ENCODE measurements at regions not wholly inside any gene's neighbourhood (a gene's known extent, or its start where the extent isn't known, plus 50 kb on each side); places are given as distances from the start of the nearest gene placed in this dataset.

- no peak for DNase-seq
Observed at GRCh38 chr3:109900783-109901182, 563.4 kb upstream of the DPPA4 start.

- DNase-seq, result no peak
Observed at GRCh38 chr3:109902549-109902948, 565.2 kb upstream of the DPPA4 start.

- no peak for DNase-seq
Observed at GRCh38 chr3:109903100-109903499, 565.8 kb upstream of the DPPA4 start.

- DNase-seq, result no peak
Observed at GRCh38 chr3:109910772-109911171, 573.4 kb upstream of the DPPA4 start.

GRCh38 chr3:109918740-109919139 lies 581.4 kb upstream of the DPPA4 start:
- no peak for DNase-seq

- no peak for DNase-seq
Observed at GRCh38 chr3:109920749-109921148, 583.4 kb upstream of the DPPA4 start.

GRCh38 chr3:109921509-109921908 lies 584.2 kb upstream of the DPPA4 start:
- DNase-seq, result no peak

- DNase-seq, result no peak
Observed at GRCh38 chr3:109922856-109923255, 585.5 kb upstream of the DPPA4 start.

GRCh38 chr3:109923431-109923830 lies 586.1 kb upstream of the DPPA4 start:
- DNase-seq, result no peak

GRCh38 chr3:109924196-109924595 lies 586.9 kb upstream of the DPPA4 start:
- DNase-seq, result no peak

- DNase-seq, result no peak
Observed at GRCh38 chr3:109926376-109926775, 589.0 kb upstream of the DPPA4 start.

GRCh38 chr3:109927161-109927560 lies 589.8 kb upstream of the DPPA4 start:
- DNase-seq, result no peak

GRCh38 chr3:109927726-109928125 lies 590.4 kb upstream of the DPPA4 start:
- DNase-seq, result no peak

- no peak for DNase-seq
Observed at GRCh38 chr3:109930582-109930981, 593.2 kb upstream of the DPPA4 start.

- DNase-seq, result no peak
Observed at GRCh38 chr3:109933576-109933975, 596.2 kb upstream of the DPPA4 start.

- no peak for DNase-seq
Observed at GRCh38 chr3:109939817-109940216, 602.5 kb upstream of the DPPA4 start.

GRCh38 chr3:109943181-109943580 lies 605.8 kb upstream of the DPPA4 start:
- DNase-seq, result no peak

GRCh38 chr3:109944836-109945235 lies 607.5 kb upstream of the DPPA4 start:
- no peak for DNase-seq

- no peak for DNase-seq
Observed at GRCh38 chr3:109952924-109953323, 615.6 kb upstream of the DPPA4 start.

- DNase-seq, result no peak
Observed at GRCh38 chr3:109963831-109964230, 626.5 kb upstream of the DPPA4 start.

- no peak for DNase-seq
Observed at GRCh38 chr3:109973733-109974132, 636.4 kb upstream of the DPPA4 start.

GRCh38 chr3:109977897-109978296 lies 640.6 kb upstream of the DPPA4 start:
- DNase-seq, result no peak

- no peak for DNase-seq
Observed at GRCh38 chr3:109982201-109982600, 644.9 kb upstream of the DPPA4 start.

- DNase-seq, result no peak
Observed at GRCh38 chr3:109984976-109985375, 647.6 kb upstream of the DPPA4 start.

All from amygdala (tissue), 56 donors.